Ishikawa (cell line): ENCODE measurements at regions not wholly inside any gene's neighbourhood (a gene's known extent, or its start where the extent isn't known, plus 50 kb on each side); places are given as distances from the start of the nearest gene placed in this dataset.

Experiments
- CEBPB ChIP-seq: IDR thresholded peaks from 2 replicates; pipeline ENCODE4 v1.6.1; 2012
- CREB1 ChIP-seq: IDR thresholded peaks from 2 replicates; pipeline ENCODE4 v1.6.1; 2012; ENCODE audit warnings: low read depth
- EGR1 ChIP-seq: IDR thresholded peaks from 2 replicates; pipeline ENCODE4 v1.6.1; 2012
- EP300 ChIP-seq: IDR thresholded peaks from 2 replicates; pipeline ENCODE4 v1.6.1; 2012; ENCODE audit warnings: borderline replicate concordance
- FOXM1 ChIP-seq: IDR thresholded peaks from 2 replicates; pipeline ENCODE4 v1.6.1; 2012; ENCODE audit warnings: low read depth, borderline replicate concordance
- MAX ChIP-seq: IDR thresholded peaks from 2 replicates; pipeline ENCODE4 v1.6.1; 2012
- NFIC ChIP-seq: IDR thresholded peaks from 2 replicates; pipeline ENCODE4 v1.6.1; 2012
- RAD21 ChIP-seq: IDR thresholded peaks from 2 replicates; pipeline ENCODE4 v1.6.1; 2012; ENCODE audit warnings: low read depth
- REST ChIP-seq: IDR thresholded peaks from 2 replicates; pipeline ENCODE4 v1.6.1; 2012; ENCODE audit warnings: low read depth, mild to moderate bottlenecking
- TAF1 ChIP-seq: IDR thresholded peaks from 2 replicates; pipeline ENCODE4 v1.6.1; 2012; ENCODE audit warnings: low read depth, mild to moderate bottlenecking
- TCF12 ChIP-seq: IDR thresholded peaks from 2 replicates; pipeline ENCODE4 v1.6.1; 2012; ENCODE audit warnings: low read depth
- TEAD4 ChIP-seq: IDR thresholded peaks from 2 replicates; pipeline ENCODE4 v1.6.1; 2012
- USF1 ChIP-seq: IDR thresholded peaks from 2 replicates; pipeline ENCODE4 v1.6.1; 2012
- YY1 ChIP-seq: IDR thresholded peaks from 2 replicates; pipeline ENCODE4 v1.6.1; 2012; ENCODE audit warnings: low read depth
- ZBTB7A ChIP-seq: IDR thresholded peaks from 2 replicates; pipeline ENCODE4 v1.6.1; 2012; ENCODE audit warnings: low read depth

- TF ChIP-seq USF1 (no peak), ZBTB7A (no peak), CEBPB (no peak), MAX (no peak), TEAD4 (no peak), TCF12 (no peak), FOXM1 (no peak), YY1 (no peak), EP300 (no peak), TAF1 (no peak), RAD21 (no peak), CREB1 (no peak), NFIC (no peak), REST (no peak)
Measured at GRCh38 chr4:28976369-28976768, 1743.8 kb upstream of the PCDH7 start.

- TF ChIP-seq TAF1 (no peak), FOXM1 (no peak), USF1 (no peak), NFIC (no peak), CREB1 (no peak), TCF12 (no peak), ZBTB7A (no peak), EP300 (no peak), EGR1 (no peak), RAD21 (no peak), YY1 (no peak), MAX (no peak), REST (no peak), CEBPB (no peak)
Measured at GRCh38 chr4:29002151-29002550, 1718.0 kb upstream of the PCDH7 start.

GRCh38 chr4:29005838-29006237 lies 1714.3 kb upstream of the PCDH7 start:
- no peak for TF ChIP-seq RAD21
- TF ChIP-seq CREB1, result no peak
- no peak for TF ChIP-seq EGR1
- no peak for TF ChIP-seq CEBPB
- no peak for TF ChIP-seq NFIC
- no peak for TF ChIP-seq TAF1
- TF ChIP-seq ZBTB7A, result no peak
- no peak for TF ChIP-seq TEAD4
- TF ChIP-seq REST, result no peak
- TF ChIP-seq FOXM1, result no peak
- TF ChIP-seq EP300, result no peak
- no peak for TF ChIP-seq USF1
- no peak for TF ChIP-seq YY1
- no peak for TF ChIP-seq MAX
- no peak for TF ChIP-seq TCF12

GRCh38 chr4:29009908-29010307 lies 1710.3 kb upstream of the PCDH7 start:
- no peak for TF ChIP-seq RAD21
- TF ChIP-seq USF1, result no peak
- no peak for TF ChIP-seq YY1
- TF ChIP-seq ZBTB7A, result no peak
